HepG2 (cell line): ENCODE measurements at regions not wholly inside any gene's neighbourhood (a gene's known extent, or its start where the extent isn't known, plus 50 kb on each side); places are given as distances from the start of the nearest gene placed in this dataset.

Experiments
- ATAC-seq: fragments of 200-7000 bp; cut with Tn5 transposase; 3 replicates; pipeline ENCODE4 v1.9.1; 2020; ENCODE audit warnings: mild to moderate bottlenecking, moderate library complexity
- BruUV-seq: library from RNA; stranded (reverse); fragments of 400-500 nt; replicated peaks from 2 replicates; lab custom pipeline; 2021; lab: Mats Ljungman, UMichigan
- CTCF ChIA-PET: fragments of 300-600 bp; formaldehyde crosslinking; extraction: SDS; loops from one replicate; lab custom pipeline; 2021; ENCODE audit warnings: low total read pairs, inconsistent platforms, low intra/inter-chr PET ratio; lab: Yijun Ruan, JAX
- POLR2A ChIA-PET: fragments of 350-600 bp; sonication (Branson Sonifier 250); formaldehyde crosslinking; loops from one replicate; lab custom pipeline; 2020; ENCODE audit warnings: antibody characterized with exemption, inconsistent platforms; lab: Yijun Ruan, JAX
- DNase-seq: peaks from one replicate; pipeline ENCODE4 v3.0.0-alpha.2; 2015; ENCODE audit warnings: low spot score
- FAIRE-seq: peaks from 3 replicates; lab custom pipeline; 2011; peaks lifted over from hg19 to GRCh38; lab: Jason Lieb, UNC
- H2AFZ ChIP-seq: one replicate; pipeline ENCODE4 v1.6.1; 2011; ENCODE audit warnings: low read length, inconsistent platforms
- H3K27ac ChIP-seq: fragments of 300-600 bp; 3 replicates; pipeline ENCODE4 v1.8.0; 2011; ENCODE audit warnings: mixed run types, mild to moderate bottlenecking, mixed read lengths, low read length, inconsistent platforms; ENCODE audit not compliant: insufficient read depth; ENCODE audit errors: extremely low read length
- H3K27me3 ChIP-seq, 2 experiments: fragments of 200-600 bp in 1 of 2; 2 replicates in 1 of 2; 3 replicates in 1 of 2; pipeline versions ENCODE4 v1.6.0 to v1.8.0; 2011; ENCODE audit warnings: low read length in 2 of 2, mild to moderate bottlenecking in 2 of 2, moderate library complexity in 2 of 2, inconsistent platforms in 1 of 2; ENCODE audit not compliant: insufficient read depth in 2 of 2, control insufficient read depth in 1 of 2
- H3K36me3 ChIP-seq, 2 experiments: fragments of 200-600 bp in 1 of 2; replicated peaks in 1 of 2; 2 replicates in 1 of 2; 3 replicates in 1 of 2; pipeline versions ENCODE4 v1.5.1 to v1.8.0; 2011; ENCODE audit warnings: low read length in 2 of 2, inconsistent platforms in 1 of 2; ENCODE audit not compliant: insufficient read depth in 2 of 2, control insufficient read depth in 1 of 2
- H3K4me1 ChIP-seq: 2 replicates; pipeline ENCODE4 v1.5.1; 2012; ENCODE audit warnings: low read length, inconsistent platforms; ENCODE audit not compliant: insufficient read depth
- H3K4me2 ChIP-seq: 2 replicates; pipeline ENCODE4 v1.6.0; 2011; ENCODE audit warnings: low read depth, low read length, inconsistent platforms
- H3K4me3 ChIP-seq, 3 experiments: fragments of 200-600 bp in 1 of 3; sonication (generic), shearing (Covaris generic) in 1 of 3; replicated peaks in 1 of 3; 2 replicates each; pipeline ENCODE4 v1.5.1; 2011 to 2016; ENCODE audit warnings: low read length in 3 of 3, inconsistent platforms in 2 of 3, low read depth in 2 of 3, mild to moderate bottlenecking in 2 of 3, control low read depth in 1 of 3, mixed read lengths in 1 of 3; ENCODE audit not compliant: insufficient read depth in 1 of 3
- H3K79me2 ChIP-seq: one replicate; pipeline ENCODE4 v1.6.1; 2011; ENCODE audit warnings: low read length, inconsistent platforms; ENCODE audit not compliant: insufficient read depth
- H3K9ac ChIP-seq: 2 replicates; pipeline ENCODE4 v1.6.0; 2011; ENCODE audit warnings: mild to moderate bottlenecking, low read depth, low read length, inconsistent platforms; ENCODE audit not compliant: insufficient read depth
- H3K9me3 ChIP-seq: 2 replicates; pipeline ENCODE4 v1.5.1; 2012; ENCODE audit warnings: mild to moderate bottlenecking, low read length
- H4K20me1 ChIP-seq: 2 replicates; pipeline ENCODE4 v1.6.0; 2011; ENCODE audit warnings: inconsistent platforms, mild to moderate bottlenecking, low read length, moderate library complexity; ENCODE audit not compliant: insufficient read depth
- CBX5 ChIP-seq: sonication (generic); formaldehyde crosslinking; IDR thresholded peaks from 2 replicates; pipeline ENCODE4 v1.4.0; 2020; ENCODE audit warnings: missing genetic modification reagents, borderline replicate concordance
- CENPX ChIP-seq: sonication (generic); formaldehyde crosslinking; IDR thresholded peaks from 2 replicates; pipeline ENCODE4 v1.9.0; 2021; ENCODE audit warnings: mild to moderate bottlenecking, missing genetic modification reagents, moderate library complexity
- HNRNPL ChIP-seq: fragments of 200-400 bp; formaldehyde crosslinking; IDR thresholded peaks from 2 replicates; pipeline ENCODE4 v1.6.1; 2017; ENCODE audit warnings: mild to moderate bottlenecking, low read depth, low read length
- TAF1 ChIP-seq: sonication (generic); formaldehyde crosslinking; IDR thresholded peaks from 2 replicates; pipeline ENCODE4 v1.4.0; 2020; ENCODE audit warnings: missing genetic modification reagents
- ZNF234 ChIP-seq: sonication (generic); formaldehyde crosslinking; conservative IDR thresholded peaks from 2 replicates; pipeline ENCODE4 v1.5.1; 2020; ENCODE audit warnings: mild to moderate bottlenecking, missing genetic modification reagents
- WGBS: methylation state at CpG from one replicate; pipeline ENCODE4 v1.1.6; 2017; ENCODE audit warnings: low lambda C conversion rate; 5-methylcytosine and 5-hydroxymethylcytosine counted together
- in situ Hi-C: cut with HindIII; loops from 2 replicates; pipeline ENCODE4 v1.10.0; 2017; ENCODE audit warnings: low pct_unique_long_range_greater_than_20kb; ENCODE audit not compliant: extremely low pct_ligation_motif_present
- intact Hi-C: fragments of 100-400 bp; cut with micrococcal nuclease; formaldehyde crosslinking; loops from one replicate; pipeline ENCODE4 v1.10.0; 2022; ENCODE audit not compliant: unreplicated experiment
- TF ChIP-seq, protein P1 (sequence below): sonication (generic); formaldehyde crosslinking; IDR thresholded peaks from 2 replicates; pipeline ENCODE4 v1.4.0; 2020; ENCODE audit warnings: missing genetic modification reagents
- TF ChIP-seq, protein P2 (sequence below), 2 experiments: fragments of 450-650 bp in 1 of 2; sonication (generic) in 1 of 2; formaldehyde crosslinking in 1 of 2; IDR thresholded peaks; 2 replicates each; pipeline versions ENCODE4 v1.6.1 to v1.8.0; 2016 to 2022; ENCODE audit warnings: antibody characterized with exemption in 1 of 2, mild to moderate bottlenecking in 1 of 2, missing genetic modification reagents in 1 of 2

DNA sequence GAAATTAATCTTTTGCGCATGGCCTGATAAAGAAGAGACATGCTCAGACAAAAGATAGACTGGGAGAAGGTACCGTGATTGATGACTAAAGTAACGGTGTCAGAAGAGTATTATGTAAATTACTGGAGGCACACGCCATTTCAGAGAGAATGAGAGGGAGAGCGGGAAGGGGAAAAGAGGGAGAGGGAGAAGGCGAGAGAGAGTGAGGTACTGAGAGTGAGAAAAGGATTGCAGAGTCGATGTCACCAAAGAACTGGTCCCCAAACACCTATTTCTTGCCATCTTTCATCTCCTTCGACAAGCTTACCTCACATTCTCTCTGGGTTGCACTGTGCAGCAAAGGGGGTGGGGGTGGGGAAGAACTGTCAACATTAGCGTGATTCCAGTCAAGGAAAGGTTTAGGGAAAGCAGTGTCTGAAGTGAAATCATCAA is 673.7 kb downstream of the BCL11A start:
- H3K9ac ChIP-seq: no peak overlapping the region
- no peak overlapping the region for H3K4me2 ChIP-seq
- no peak for ATAC-seq
- no peak for TF ChIP-seq TAF1 (CRISPR knock-in tag)
- TF ChIP-seq CENPX (CRISPR knock-in tag): no peak
- no peaks in the 10 kb centered on the region for H3K4me1 ChIP-seq
- intact Hi-C loops: no loop called here
- no peaks in the 10 kb centered on the region for H4K20me1 ChIP-seq
- H3K36me3 ChIP-seq: no peaks in the 10 kb centered on the region
- no peaks in the 10 kb centered on the region for H3K9me3 ChIP-seq
- no peak overlapping the region for H3K4me3 ChIP-seq
- BruUV-seq: no TSS peak
- 20% methylated on average over 9 of the region's 9 CpGs for WGBS
- no peaks in the 10 kb centered on the region for H3K27me3 ChIP-seq
- CTCF ChIA-PET: no interaction called here
- no peak overlapping the region for H2AFZ ChIP-seq
- in situ Hi-C loops: no loop called here
- no peak overlapping the region for H3K27ac ChIP-seq
- no peak for FAIRE-seq
- POLR2A ChIA-PET: no interaction called here
- DNase-seq: no peak
- no peaks in the 10 kb centered on the region for H3K79me2 ChIP-seq

DNA sequence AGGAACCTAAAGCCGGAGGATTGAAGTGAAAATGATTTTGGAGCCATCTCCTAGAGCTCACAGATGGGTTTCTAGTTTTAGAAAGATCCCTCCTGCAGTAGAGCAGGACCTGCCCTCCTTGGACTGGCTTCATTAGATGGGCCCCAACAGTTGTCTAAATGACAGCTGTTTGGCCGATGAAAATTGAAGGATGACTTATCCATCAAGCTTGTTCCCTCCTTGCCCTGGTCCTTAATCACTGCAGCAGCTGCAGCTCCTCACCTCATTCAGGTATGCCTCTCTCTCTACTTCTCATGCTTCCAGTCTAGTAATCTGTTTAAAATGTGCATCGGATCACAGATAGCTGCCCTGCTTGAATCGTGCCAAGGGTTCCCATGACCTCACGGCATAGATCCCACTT is 677.6 kb downstream of the BCL11A start:
- Histone ChIP-seq H3K79me2 (no peaks in the 10 kb centered on the region), H3K4me3 (no peak overlapping the region), H3K27ac (no peak overlapping the region), H3K9me3 (no peaks in the 10 kb centered on the region), H3K36me3 (no peaks in the 10 kb centered on the region), H2AFZ (no peak overlapping the region), H3K27me3 (no peaks in the 10 kb centered on the region), H3K9ac (no peak overlapping the region), H3K4me2 (no peak overlapping the region), H3K4me1 (no peaks in the 10 kb centered on the region), H4K20me1 (no peaks in the 10 kb centered on the region)
- ChIA-PET POLR2A (no interaction called here), CTCF (no interaction called here)
- DNase-seq (no peak), ATAC-seq (no peak), FAIRE-seq (no peak)
- WGBS: under 1% methylated on average over 5 of the region's 5 CpGs
- in situ Hi-C loops (no loop called here), intact Hi-C loops (no loop called here)
- BruUV-seq: no TSS peak
- TF ChIP-seq, protein P1, sequence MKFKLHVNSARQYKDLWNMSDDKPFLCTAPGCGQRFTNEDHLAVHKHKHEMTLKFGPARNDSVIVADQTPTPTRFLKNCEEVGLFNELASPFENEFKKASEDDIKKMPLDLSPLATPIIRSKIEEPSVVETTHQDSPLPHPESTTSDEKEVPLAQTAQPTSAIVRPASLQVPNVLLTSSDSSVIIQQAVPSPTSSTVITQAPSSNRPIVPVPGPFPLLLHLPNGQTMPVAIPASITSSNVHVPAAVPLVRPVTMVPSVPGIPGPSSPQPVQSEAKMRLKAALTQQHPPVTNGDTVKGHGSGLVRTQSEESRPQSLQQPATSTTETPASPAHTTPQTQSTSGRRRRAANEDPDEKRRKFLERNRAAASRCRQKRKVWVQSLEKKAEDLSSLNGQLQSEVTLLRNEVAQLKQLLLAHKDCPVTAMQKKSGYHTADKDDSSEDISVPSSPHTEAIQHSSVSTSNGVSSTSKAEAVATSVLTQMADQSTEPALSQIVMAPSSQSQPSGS (CRISPR knock-in tag): no peak
- TF ChIP-seq CBX5 (no peak), HNRNPL (no peak), ZNF234 (CRISPR knock-in tag) (no peak)
- TF ChIP-seq, protein P2, sequence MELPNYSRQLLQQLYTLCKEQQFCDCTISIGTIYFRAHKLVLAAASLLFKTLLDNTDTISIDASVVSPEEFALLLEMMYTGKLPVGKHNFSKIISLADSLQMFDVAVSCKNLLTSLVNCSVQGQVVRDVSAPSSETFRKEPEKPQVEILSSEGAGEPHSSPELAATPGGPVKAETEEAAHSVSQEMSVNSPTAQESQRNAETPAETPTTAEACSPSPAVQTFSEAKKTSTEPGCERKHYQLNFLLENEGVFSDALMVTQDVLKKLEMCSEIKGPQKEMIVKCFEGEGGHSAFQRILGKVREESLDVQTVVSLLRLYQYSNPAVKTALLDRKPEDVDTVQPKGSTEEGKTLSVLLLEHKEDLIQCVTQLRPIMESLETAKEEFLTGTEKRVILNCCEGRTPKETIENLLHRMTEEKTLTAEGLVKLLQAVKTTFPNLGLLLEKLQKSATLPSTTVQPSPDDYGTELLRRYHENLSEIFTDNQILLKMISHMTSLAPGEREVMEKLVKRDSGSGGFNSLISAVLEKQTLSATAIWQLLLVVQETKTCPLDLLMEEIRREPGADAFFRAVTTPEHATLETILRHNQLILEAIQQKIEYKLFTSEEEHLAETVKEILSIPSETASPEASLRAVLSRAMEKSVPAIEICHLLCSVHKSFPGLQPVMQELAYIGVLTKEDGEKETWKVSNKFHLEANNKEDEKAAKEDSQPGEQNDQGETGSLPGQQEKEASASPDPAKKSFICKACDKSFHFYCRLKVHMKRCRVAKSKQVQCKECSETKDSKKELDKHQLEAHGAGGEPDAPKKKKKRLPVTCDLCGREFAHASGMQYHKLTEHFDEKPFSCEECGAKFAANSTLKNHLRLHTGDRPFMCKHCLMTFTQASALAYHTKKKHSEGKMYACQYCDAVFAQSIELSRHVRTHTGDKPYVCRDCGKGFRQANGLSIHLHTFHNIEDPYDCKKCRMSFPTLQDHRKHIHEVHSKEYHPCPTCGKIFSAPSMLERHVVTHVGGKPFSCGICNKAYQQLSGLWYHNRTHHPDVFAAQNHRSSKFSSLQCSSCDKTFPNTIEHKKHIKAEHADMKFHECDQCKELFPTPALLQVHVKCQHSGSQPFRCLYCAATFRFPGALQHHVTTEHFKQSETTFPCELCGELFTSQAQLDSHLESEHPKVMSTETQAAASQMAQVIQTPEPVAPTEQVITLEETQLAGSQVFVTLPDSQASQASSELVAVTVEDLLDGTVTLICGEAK (IDR thresholded peaks at IDR 0.05): no peak
- TF ChIP-seq, protein P2 (CRISPR knock-in tag; IDR thresholded peaks at IDR 0.05): no peak
